ENCODE measurements at regions not wholly inside any gene's neighbourhood (a gene's known extent, or its start where the extent isn't known, plus 50 kb on each side); places are given as distances from the start of the nearest gene placed in this dataset.

GRCh38 chr9:89955626-89956025, 350.8 kb downstream of the GADD45G start:
- TF ChIP-seq POLR2A (IDR thresholded peaks at IDR 0.05) (no peak), CTCF (IDR thresholded peaks at IDR 0.05) (no peak)
- intact Hi-C loops (cut with DNase I; ENCODE audit: low total_unique reads): no loop called here
- DNase-seq: no peak
- Histone ChIP-seq H3K4me1 (no peaks in the 10 kb centered on the region), H3K9me3 (no peaks in the 10 kb centered on the region), H3K36me3 (ENCODE audit: low read depth, missing control alignments) (no peaks in the 10 kb centered on the region), H3K27me3 (no peaks in the 10 kb centered on the region), H3K27ac (no peak overlapping the region), H3K4me3 (no peak overlapping the region)
- 88 to 100% methylated on average over 1 of the region's 1 CpG for WGBS, 2 donors

- Histone ChIP-seq H3K4me3 (no peak overlapping the region), H3K4me1 (no peaks in the 10 kb centered on the region), H3K36me3 (ENCODE audit: low read depth, missing control alignments) (no peaks in the 10 kb centered on the region), H3K27me3 (no peaks in the 10 kb centered on the region), H3K27ac (no peak overlapping the region), H3K9me3 (no peaks in the 10 kb centered on the region)
- TF ChIP-seq CTCF (IDR thresholded peaks at IDR 0.05) (no peak), POLR2A (IDR thresholded peaks at IDR 0.05) (no peak)
- no peak for DNase-seq
- 88 to 94% methylated on average over 5 of the region's 5 CpGs for WGBS, 2 donors
- intact Hi-C loops (cut with DNase I; ENCODE audit: low total_unique reads): no loop called here
Observed at GRCh38 chr9:89956331-89956730, 351.5 kb downstream of the GADD45G start.

GRCh38 chr9:89956907-89957306, 352.1 kb downstream of the GADD45G start:
- H3K4me1 ChIP-seq: no peaks in the 10 kb centered on the region
- H3K4me3 ChIP-seq: no peak overlapping the region
- intact Hi-C loops (cut with DNase I; ENCODE audit: low total_unique reads): no loop called here
- no peak overlapping the region for H3K27ac ChIP-seq
- TF ChIP-seq POLR2A (IDR thresholded peaks at IDR 0.05): no peak
- no peak for TF ChIP-seq CTCF (IDR thresholded peaks at IDR 0.05)
- DNase-seq: no peak
- no peaks in the 10 kb centered on the region for H3K36me3 ChIP-seq (ENCODE audit: low read depth, missing control alignments)
- no peaks in the 10 kb centered on the region for H3K27me3 ChIP-seq
- WGBS, 2 donors: 78 to 91% methylated on average over 3 of the region's 3 CpGs
- no peaks in the 10 kb centered on the region for H3K9me3 ChIP-seq

GRCh38 chr9:89958086-89958485, 353.3 kb downstream of the GADD45G start:
- Histone ChIP-seq H3K4me1 (no peaks in the 10 kb centered on the region), H3K36me3 (ENCODE audit: low read depth, missing control alignments) (no peaks in the 10 kb centered on the region), H3K9me3 (no peaks in the 10 kb centered on the region), H3K27me3 (no peaks in the 10 kb centered on the region), H3K4me3 (no peak overlapping the region), H3K27ac (no peak overlapping the region)
- 86 to 89% methylated on average over 11 of the region's 11 CpGs for WGBS, 2 donors
- no peak for DNase-seq
- intact Hi-C loops (cut with DNase I; ENCODE audit: low total_unique reads): no loop called here
- no peak for TF ChIP-seq CTCF (IDR thresholded peaks at IDR 0.05)
- no peak for TF ChIP-seq POLR2A (IDR thresholded peaks at IDR 0.05)

- intact Hi-C loops (cut with DNase I; ENCODE audit: low total_unique reads): no loop called here
- Histone ChIP-seq H3K27me3 (no peaks in the 10 kb centered on the region), H3K4me3 (no peak overlapping the region), H3K36me3 (ENCODE audit: low read depth, missing control alignments) (no peaks in the 10 kb centered on the region), H3K27ac (peak overlapping the region in 1 of 2 donors; percentile 64), H3K4me1 (no peaks in the 10 kb centered on the region), H3K9me3 (no peaks in the 10 kb centered on the region)
- 61 to 63% methylated on average over 9 of the region's 9 CpGs for WGBS, 2 donors
- peak; percentile 51 for DNase-seq
- TF ChIP-seq CTCF (IDR thresholded peaks at IDR 0.05) (no peak), POLR2A (IDR thresholded peaks at IDR 0.05) (no peak)
Observed at GRCh38 chr9:89961616-89962341, 357.0 kb downstream of the GADD45G start.

Measured in testis (tissue), 2 donors.